Fibroblast of skin of left biceps (primary cell): ENCODE measurements at regions not wholly inside any gene's neighbourhood (a gene's known extent, or its start where the extent isn't known, plus 50 kb on each side); places are given as distances from the start of the nearest gene placed in this dataset.
A peak's percentile ranks its signal among the peaks of the same experiment; 100 is the strongest.

Source experiments
- DNase-seq, 2 experiments: peaks; one replicate each; pipeline ENCODE4 v3.0.0-alpha.2; 2013; ENCODE audit warnings: low read depth in 2 of 2

- DNase-seq, result no peak
Measured at GRCh38 chr10:90403211-90404000, 454.4 kb downstream of the HTR7 start.

DNA sequence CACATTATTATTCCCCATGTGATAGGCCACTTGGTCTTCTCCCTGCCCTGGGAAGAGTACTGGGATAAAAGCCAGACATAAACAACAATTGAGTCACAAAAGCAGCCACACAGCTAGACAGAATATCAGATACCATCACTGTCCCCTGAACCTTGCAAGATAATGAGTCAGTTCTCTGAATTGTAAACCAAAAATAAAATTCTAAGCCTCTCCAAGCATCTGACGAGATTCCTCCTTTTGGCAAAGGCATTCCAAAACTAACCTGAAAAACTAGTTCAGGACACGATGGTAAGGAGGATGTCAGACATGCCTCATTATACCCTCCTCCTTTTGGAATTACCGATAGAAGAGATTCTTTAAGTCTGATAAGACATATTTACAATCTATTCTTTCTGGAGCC, 450.7 kb downstream of the HTR7 start:
- no peak for DNase-seq

DNA sequence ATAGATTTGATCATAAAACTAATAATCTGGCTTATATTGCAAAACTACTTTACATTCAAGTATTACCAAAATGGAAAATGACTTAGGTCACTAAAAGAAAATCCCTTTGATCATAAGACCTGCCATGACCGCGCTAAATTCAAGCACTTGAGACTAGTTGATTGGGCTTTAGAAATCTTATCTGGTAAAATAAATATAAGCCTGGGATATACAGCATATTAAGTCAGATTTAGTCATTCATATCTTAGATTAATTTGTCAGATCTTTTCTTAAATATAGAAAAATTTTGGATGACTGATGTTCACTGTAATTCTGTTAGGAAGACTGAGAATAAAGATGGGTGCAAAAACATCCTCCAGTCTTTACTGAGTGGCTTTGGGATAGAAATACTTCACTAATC, 450.0 kb downstream of the HTR7 start:
- DNase-seq, result no peak

DNA sequence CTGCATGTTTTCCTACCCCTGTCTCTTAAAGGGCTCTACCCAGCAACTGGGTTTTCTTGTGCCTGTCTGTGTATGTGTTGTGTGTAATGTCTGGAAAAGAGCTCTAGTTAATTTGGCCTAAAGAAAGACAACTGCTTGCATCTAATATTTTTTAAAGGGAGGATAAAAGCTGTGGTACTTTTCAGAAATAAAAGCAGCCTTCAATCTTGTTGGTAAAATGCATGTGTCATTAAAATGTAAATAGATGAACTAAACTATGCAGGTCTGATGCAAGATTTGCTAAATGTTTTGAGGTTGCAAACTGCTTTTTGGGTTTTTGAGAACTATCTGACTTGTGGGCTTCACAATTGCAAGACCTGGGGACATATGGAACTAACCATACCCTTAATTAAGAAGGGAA, 445.3 kb downstream of the HTR7 start:
- no peak for DNase-seq

DNA sequence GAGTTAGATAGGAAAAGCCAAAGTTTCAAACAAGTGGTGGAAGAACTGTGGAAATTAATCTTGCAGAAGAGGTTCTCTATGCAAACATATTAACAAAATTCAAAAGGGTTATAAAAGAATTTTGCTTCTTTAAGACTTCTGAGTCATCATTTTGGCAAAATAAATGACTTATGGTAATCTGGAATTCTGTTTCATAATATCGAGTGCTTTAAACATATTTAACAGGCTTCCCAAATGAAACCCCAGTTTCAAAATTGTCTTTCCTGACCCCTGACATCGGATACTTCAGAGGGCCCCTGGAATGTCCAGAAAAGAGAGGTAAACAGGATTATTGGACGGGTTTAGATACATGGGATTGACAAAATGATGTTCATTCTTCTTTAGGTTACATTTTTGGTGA, 444.6 kb downstream of the HTR7 start:
- DNase-seq, result peak in 1 of 2 experiments; percentile 43

GRCh38 chr10:90414926-90415325, 442.9 kb downstream of the HTR7 start:
- DNase-seq, result no peak

DNA sequence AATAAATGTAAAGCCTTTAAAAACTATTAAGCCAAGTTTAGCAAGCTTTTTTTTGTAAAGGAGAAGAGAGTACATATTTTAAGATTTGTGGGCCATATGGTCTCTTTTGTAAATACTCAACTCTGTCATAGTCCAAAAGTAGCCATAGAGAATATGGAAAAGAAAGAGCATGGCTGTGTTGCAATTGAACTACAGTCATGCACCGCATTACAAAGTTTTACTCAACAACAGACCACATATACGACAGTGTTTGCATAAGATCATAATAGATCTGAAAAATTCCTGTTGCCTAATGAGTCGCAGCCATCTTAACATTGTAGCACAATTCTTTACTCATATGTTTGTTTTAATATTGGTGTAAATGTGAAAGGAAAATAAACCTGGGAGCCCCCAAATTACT, 440.8 kb downstream of the HTR7 start:
- peak; percentile 64 to 73 for DNase-seq

DNA sequence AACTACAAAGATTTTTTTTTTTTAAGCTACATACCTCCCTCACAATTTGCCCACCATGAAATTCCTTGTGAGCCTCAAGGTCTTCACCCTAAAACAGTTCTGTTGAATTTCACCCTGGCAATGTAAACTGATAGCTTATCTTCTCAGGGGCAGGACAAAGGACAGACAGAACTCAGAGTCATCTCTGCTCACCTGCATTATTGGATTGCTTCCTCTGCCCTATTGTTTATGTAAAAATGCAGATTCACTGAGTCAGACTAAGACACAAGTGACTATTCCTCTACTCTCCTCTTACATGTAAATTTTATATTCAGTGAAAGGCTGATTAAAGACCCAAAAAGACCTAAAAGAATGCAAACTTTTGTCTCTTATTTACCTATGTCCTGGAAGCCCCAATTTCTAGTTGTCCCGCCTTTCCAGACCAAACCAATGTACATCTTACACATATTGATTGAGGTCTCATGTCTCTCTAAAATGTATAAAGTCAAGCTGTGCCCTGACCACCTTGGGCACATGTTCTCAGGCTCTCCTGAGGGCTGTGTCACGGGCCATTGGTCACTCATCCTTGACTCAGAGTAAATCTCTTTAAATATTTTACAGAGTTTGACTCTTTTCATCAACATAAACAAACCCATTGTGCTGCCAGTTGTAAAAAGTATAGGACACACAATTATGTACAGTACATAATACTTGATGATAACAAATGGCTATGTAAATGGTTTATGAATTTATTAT, 440.2 kb downstream of the HTR7 start:
- DNase-seq, result no peak

DNA sequence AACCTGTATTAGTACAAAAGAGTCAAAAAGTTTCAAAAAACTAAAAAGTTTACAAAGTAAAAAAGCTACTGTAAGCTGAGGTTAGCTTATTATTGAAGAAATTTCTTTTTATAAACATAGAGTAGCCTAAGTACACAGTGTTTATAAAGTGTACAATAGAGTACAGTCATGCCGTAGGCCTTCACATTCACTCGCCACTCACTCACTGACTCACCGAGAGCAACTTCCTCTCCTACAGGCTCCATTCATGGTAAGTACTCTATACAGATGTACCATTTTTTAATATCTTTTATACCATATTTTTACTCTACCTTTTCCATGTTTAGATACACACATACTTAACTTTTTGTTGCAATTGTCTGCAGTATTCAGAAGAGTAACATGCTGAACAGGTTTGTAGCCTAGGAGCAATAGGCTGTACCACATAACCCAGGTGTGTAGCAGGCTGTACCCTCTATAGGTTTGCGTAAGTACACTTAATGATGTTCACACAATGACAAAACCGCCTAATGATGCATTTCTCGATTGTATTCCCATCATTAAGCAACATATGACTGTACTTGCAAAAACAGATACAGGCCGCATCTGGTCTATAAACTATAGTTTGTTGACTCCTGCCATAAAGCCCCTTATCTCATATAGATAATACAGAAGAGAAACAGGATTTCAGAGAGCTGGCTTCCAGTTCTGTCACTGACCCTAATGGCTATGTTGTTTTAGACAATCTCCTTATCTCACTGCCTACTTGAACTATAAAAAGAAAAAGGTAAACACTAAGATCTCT, 438.8 kb downstream of the HTR7 start:
- DNase-seq, result peak in 1 of 2 experiments; percentile 60

- DNase-seq, result no peak
Measured at GRCh38 chr10:90420637-90421318, 437.1 kb downstream of the HTR7 start.

DNA sequence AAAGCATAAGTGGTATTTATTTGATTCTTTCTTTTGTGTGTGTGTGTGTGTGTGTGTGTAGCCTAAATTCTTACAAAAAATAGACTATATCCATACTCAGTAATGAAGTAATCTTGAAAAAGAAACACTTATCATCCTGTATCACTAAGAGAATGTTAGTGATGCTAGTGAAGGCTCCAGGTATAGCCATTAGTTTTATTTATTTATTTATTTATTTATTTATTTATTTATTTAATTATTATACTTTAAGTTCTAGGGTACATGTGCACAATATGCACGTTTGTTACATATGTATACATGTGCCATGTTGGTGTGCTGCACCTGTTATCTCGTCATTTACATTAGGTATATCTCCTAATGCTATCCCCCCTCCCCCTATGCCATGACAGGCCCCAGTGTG, 436.0 kb downstream of the HTR7 start:
- DNase-seq, result no peak

DNA sequence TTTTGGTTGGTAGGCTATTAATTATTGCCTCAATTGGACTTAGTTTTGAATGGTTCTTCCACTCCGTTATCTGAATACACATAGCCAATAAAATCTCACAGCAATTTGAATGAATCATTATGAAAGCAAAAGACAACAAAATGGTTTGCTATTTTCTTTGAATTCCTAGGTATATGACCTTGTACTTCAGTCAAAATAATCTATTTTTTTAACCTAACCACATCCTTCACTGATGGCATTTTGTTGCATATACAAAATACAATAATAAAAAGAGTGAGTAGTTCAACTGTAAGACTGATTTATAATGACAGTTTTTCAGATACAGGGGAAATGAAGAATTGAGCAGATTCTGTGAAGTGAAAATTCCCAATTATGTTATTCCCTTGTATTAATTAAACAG, 433.1 kb downstream of the HTR7 start:
- DNase-seq, result no peak

DNA sequence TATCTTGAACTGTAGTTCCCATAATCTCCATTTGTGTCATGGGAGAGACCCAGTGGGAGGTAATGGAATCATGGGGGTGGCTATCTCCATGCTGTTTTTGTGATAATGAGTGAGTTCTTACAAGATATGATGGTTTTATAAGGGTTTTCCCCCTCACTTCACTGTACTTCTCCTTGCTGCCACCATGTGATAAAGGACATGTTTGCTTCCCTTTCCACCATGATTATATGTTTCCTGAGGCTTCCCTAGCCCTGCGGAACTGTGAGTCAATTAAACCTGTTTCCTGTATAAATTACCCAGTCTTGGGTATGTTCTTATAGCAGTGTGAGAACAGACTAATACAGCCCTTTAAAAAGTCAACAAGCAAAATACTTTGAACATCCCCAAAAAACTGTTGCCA, 427.7 kb downstream of the HTR7 start:
- no peak for DNase-seq

DNA sequence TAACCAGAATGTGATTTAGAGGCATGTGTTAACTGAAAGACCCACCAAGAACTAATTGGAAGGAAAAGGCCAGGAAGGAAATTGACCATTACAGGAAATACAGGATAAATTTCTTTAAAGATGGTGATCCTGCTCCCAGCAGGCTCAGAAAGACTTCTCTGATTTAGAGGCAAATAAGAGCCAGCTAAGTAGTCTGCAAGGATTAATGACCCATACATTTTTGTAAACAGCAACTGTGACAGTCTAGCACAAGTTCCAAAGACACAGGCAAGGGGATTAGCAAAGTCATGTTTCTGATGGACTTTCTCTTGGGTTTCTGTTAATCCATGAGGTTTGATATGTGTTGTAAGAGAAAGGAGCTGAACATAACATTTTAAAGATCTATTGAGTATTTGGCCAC, 425.0 kb downstream of the HTR7 start:
- no peak for DNase-seq

GRCh38 chr10:90435296-90435695, 422.5 kb downstream of the HTR7 start:
- no peak for DNase-seq

DNA sequence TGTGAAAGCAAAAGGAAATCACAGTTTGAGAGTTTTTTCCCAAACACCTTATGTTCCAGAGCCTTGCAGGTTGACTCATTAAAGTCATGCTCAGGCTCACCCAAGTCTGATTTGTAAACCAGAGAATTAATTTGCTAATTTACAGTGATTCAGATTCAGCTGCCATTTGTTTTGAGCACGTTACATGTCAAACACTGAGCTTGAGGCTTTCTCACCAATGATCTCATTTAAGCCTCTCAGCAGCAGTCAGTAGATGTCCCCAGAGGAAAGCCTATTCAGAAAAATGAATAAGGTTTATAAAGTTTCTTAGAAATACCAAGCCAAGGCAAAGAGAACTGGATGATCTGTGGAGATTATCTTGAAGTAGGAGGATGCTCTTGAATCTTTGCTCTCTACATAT, 420.4 kb downstream of the HTR7 start:
- DNase-seq, result no peak

DNA sequence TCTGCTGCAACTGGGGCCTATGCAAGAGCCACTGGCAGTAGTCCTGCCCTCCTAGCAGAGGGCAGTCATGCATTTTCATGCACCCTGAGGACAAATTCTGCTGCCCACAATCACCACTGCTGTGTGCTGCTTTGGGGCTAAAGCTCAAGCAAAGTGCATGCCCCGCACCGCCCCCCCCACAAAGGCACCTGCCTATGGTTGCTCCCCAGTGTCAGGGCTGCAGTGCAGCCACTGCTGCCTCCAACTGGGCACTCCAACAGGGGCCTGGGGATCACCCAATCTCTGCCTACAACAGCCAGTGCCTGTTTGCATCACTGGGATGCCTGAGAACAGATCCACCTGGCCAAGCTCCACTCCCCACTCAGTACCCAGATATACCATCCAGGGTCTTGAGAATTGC, 417.0 kb downstream of the HTR7 start:
- no peak for DNase-seq

DNA sequence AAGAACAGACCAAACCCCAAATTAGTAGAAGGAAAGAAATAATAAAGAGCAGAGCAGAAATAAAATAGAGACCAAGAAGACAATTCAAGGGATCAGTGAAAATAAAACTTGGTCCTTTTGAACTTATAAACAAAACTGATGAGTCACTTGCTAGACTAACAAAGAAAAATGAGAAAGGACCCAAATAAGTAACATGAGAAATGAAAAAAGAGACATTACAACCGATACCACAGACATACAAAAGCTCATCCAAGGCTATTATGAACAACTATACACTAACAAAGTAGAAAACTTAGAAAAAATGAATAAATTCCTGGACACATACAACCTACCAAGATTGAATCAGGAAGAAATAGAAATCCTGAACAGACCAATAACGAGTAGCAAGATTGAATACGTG, 414.5 kb downstream of the HTR7 start:
- DNase-seq, result no peak

GRCh38 chr10:90447831-90448230, 410.0 kb downstream of the HTR7 start:
- DNase-seq, result peak; percentile 60 to 63

DNA sequence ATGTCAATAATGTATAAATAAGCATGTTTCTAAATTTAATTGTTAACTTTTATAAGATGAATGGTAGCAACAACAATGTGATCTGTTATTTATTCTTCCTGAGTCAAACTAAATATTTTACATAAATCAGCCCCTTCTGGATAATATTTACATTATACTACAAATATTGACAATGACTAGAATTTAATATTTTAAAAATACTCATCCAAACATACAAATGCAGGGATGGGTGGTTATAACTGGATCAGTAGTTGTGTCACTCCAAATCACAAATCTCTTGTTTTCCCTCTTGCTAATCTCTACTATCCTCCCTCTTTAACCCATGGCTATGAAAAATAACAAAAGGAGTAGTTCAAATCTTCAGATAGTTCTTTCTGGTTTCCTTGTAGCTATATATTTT, 407.0 kb downstream of the HTR7 start:
- no peak for DNase-seq

GRCh38 chr10:90451283-90451682, 406.6 kb downstream of the HTR7 start:
- peak; percentile 49 to 60 for DNase-seq

DNA sequence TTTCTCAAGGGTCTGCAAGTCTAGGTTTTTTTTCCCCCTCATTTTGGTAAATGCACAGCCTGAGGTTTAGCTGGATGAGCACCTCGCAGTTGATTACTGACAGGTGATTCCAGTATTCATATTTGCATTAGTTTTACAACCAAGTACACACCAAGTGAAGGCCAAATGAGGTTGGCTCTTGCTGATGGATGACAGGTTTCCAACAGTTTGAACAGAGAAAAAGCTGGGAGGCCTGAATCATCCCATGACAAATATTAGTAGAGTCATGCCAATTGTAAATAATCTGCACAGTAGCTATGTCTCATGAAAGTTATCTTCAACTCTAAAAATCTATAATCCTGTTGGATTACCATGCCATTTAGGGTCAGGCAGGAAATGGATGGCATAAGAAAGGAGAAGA, 399.8 kb downstream of the HTR7 start:
- DNase-seq, result no peak
